Embryonic facial prominence (tissue), 1 donor: ENCODE measurements at regions not wholly inside any gene's neighbourhood (a gene's known extent, or its start where the extent isn't known, plus 50 kb on each side); places are given as distances from the start of the nearest gene placed in this dataset.
"Not testable (repeated sequence)": the region's sequence is repeated elsewhere in the genome, so short reads cannot be mapped to it uniquely, and the experiment has no call there.

ENCODE experiments used
- DNase-seq: peaks from one replicate; pipeline ENCODE4 v3.0.0-alpha.2; 2016; ENCODE audit errors: extremely low spot score

DNA sequence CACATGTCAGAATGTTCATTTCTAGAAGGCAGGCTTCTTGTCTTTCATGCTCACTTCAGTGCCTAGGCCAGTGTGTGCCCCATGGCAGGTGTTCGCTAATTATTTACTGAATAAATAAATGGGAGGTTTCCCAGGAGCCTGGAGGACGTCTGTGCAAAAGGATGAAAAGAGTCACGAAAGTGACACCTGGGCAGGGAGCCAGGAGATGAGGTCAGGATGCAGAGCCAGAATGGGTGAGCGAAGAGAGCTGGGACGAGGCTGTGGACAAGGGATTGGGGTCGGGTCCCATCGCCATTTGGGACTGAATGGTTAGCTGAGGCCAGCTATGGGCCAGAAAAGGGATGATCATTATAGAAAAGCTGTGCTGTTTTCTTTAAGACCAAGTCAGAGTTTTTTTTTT is 560.4 kb downstream of the TBC1D22A start:
- DNase-seq: no peak

DNA sequence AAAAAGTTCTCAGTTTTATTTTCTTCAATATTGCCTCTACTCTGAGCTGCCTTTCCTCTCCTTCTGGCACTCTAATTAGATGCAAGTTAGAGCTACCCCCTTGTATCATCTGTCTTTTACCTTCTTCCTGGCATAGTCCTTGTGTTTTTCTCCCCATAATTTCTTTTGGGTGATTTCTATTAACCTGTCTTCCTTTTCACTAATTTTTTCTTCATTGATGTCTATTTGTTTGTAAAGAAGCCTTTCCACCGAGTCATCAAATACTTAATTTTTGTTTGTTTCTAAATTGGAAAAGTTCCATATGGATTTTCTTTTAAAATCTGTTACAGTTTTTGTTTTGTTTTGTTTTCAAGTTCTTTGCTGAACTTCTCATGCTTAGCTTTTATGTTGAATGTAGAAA is 558.1 kb downstream of the TBC1D22A start:
- no peak for DNase-seq

DNA sequence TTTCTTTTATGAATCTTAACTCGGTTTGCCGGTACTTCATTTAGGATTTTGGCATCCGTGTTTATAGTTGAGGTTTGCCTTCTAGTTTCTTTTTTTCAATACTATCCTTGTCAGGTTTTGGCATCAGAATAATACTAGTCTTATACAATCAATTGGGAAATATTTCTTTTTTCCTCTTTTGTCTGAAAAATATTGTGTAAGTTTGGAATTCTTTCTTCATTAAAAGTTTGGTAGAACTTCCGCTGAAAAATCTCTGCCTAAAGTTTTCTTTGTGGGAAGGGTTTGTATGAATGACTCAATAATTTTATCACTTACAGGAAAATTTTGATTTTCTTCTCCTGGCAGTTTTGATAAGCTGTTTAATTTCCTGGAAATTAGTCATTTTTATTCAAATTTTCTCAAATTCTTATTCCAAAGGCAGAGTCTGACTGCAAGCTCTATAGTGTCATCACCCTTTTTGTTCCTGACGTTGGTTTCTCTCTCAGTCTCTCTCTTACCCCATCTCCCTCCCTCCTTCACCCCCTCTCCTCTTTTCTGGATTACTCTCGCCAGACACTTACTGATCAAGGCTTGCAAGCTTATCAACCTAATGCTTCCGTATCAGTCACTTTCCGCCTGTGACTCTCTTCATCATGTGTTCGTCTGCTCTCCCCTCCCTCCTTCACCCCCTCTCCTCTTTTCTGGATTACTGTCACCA is 555.7 kb downstream of the TBC1D22A start:
- DNase-seq: no peak

DNA sequence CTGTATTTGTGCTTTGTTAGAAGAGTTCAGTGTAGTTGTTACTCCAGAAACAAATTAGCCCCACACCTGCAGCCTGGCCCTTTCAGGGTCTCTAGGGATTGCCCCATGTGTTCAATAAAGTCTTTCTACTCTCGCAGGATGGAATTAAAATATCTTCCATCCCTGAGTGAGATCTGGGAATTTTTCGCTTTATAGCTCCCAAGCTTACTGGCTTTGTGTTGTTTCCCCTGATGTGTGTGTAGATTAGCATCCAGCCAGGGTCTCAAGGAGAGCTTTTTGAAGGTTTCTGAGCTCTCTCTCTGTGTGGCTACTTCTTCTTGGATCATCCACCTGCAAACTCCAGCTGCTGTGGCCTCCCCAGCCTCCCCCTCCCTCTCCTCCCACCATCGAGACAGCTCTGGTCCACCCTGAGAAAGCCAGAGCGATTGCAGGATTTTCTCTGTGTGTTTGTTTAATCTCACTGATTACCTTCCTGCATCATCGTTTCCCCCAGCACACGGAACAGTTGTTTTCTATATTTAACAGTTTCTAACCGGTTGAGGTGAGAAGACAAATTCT is 553.5 kb downstream of the TBC1D22A start:
- DNase-seq: no peak

DNA sequence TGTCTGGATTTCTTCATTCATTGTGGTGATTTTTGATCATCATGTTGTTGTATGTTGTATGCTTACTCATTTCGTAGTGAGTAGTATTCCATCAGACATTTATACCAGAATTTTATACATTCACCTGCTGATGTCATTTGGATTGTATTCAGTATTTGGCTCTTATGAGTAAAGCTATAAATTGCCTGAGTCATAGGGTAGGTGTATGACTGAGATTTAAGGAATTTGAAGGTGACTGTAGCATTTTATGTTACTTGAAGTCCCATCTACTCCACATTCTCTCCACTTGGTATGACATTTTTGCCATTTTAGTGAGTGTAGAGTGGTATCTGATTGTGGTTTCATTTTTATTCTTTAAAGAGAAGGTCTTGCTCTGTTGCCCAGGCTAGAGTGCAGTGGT is 548.2 kb downstream of the TBC1D22A start:
- DNase-seq: no peak

DNA sequence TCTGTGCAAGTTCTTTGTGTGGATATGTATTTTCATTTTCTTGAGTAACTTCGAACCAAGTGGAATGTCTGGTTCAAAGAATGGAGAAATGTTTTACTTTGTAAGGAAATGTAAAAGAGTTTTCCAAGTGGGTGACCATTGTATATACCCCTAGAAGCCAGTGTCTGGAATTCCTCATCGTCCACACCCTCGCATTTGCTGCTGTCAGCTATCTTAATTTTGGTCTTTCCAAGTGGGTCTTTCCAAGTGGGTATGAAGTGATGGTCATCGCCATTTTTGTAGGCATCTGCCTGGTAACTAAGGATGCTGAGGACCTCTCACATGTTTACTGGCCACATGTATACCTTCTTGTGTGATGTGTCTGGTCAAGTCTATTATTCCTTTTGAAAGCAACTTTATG is 547.5 kb downstream of the TBC1D22A start:
- DNase-seq: no peak

DNA sequence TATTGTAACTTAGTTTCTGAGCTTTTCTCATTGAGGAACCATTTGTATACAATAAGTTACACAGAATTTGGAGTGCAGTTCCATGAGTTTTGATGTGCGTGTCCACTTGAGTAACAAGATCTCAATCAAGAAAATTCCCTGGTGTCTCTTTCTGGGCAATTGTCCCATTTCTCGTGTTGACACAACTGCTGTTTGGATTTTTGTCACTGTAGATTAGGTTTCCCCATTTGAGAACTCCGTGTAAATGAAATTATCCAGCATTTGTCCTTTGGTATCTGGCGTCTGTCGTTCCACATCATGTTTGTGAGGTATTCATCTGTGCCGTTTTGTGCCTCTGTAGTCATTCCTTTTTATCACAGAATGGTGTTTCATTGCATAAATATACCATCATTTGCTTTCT is 547.0 kb downstream of the TBC1D22A start:
- no peak for DNase-seq

DNA sequence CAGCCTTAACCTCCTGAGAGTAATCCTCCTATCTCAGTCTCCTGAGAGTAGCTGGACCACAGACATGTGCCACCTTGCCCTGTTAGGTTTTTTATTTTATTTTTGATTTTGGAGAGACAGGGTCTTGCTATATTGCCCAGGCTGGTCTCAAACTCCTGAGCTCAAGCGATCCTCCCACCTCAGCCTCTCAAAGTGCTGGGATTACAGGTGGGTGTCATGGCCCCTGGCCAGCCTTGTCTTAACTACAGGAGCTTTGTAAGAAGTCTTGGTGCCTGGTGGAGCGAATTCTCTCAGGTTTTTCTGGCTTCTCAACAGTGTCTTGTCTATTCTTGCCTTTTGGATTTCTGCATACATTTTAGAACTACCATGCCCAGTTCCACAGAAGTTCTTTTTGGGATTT is 546.4 kb downstream of the TBC1D22A start:
- DNase-seq: no peak

DNA sequence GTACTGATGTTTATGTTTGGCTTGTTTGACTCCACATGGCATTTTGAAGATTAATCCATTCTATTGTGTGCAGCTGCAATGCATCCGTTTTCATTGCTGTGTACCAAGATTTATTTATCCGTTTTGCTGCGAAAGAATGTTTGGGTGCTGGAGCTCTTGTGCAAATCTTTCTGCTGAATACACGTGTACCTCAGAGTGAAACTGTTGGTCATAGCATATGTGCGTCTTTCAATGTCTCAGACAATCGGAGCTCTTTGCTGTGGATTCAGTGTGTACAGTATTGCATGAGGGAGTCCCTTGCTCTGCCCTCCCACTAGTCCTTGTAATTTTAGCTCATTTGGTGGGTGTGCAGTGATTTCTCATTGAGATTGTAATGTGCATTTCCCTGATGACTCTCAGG is 545.4 kb downstream of the TBC1D22A start:
- DNase-seq: no peak

DNA sequence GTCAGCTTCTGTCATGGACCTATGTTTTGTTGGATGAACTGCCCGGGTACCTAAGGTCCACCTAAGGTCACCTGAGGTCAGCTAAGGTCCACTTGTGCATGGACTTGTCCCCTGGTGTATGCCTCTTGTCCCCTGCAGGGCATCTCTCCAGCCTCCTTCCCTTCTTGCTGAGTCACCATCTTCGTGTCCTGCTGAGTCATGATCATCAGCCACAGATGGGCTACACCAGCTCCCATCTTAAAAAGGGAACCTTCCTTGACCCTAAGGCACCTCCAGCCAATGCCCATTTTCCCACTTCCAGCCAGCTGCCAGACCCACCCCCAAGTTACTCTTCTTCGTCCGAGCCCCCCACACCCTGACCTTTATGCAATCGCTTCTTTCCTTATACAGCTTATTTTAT is 544.9 kb downstream of the TBC1D22A start:
- DNase-seq: no peak

DNA sequence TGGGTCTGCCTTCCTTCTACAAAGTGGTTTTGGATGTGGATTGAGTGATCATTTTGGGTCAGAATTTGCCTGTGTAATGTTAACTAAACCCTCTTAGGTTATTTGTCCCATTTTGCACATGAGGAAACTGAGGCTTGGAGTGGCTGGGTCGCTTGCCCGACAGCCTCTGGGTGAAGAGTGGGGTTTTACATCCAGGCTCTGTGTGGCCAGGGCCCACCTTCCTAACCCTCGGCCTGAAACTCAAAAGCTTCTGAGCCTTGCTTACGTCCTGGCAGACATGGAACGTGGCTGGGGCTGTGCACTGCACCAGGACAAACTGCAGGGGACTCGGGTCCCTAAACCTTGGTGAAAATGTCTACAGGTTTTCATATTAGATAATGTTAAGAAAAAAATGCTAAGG is 542.4 kb downstream of the TBC1D22A start:
- DNase-seq: no peak

DNA sequence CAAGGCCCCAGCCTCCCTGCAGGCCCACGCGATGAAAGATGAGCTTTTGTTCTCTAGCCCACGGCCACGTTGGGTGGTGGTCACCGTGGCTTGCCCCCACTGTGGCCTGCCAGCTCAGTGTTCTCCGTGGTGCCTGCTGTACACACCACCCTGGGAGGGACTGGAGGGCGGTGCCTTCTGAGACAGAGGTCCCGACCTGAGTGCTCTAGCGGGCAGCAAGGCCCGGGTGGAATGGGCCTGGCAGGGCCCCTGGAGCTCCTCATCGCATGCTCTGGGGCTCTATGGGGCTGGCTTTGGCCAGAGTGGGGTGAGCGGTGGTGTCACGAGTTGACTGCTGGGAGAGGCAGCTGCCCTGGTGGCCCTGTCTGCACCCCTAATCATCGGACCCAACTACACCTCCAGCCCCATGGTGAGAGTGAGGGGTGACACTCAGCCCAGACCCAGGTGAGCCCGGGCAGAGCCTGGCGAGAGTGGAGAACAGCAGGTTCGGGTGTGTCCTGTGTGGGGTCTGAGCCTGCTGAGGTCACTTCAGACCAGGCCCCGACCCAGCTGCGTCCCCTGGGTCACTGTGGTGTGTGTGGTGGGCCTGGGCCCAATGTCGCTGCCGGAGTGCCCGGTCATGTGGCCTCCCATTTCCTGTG is 541.9 kb downstream of the TBC1D22A start:
- DNase-seq: no peak

DNA sequence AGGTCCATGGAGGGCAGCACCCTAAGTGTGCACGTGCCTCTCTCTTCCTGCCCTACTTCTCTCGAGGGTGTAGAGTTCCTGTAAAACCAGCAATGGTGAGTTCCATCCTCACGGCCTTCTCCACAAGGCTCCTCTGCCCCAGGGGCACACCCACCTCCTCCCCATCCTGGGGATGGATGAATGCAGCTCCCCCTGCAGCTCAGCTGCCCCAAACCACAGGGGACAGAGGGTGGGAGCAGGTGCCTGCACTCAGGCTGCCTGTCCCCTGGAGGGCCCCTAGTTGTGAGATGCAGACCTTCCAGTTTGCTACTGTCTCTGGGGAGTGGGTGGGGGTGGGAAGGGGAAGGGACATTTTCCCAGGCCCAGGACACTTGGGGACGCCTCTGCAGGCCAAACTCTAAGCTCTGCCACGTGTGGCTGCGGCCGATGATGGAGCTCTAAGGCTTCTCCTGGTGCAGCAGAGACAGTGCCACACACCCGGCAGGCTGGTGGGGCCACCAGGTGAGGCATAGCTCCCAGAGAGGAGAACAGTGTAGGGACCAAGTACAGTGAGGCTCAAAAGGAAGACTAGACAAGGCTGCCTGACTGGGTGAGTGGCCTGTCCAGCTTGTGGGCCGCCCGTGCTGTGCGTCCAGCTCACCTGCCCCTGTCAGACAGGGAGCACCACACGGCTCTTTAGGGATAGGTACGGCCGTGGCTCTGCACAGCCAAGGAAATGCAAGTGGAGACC is 540.9 kb downstream of the TBC1D22A start:
- DNase-seq: no peak

DNA sequence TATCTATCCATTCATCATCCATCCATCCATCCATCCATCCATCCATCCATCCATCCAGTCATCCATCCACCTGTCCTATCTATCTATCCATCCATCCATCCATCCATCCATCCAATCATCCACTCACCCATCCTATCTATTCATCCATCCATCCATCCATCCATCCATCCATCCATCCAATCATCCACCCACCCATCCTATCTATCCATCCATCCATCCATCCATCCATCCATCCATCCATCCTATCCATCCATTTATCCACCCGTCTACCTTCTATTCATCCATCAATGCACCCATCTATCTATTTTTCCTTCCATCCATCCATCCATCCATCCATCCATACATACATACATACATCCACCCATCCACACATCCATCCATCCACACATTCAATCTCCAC is 540.1 kb downstream of the TBC1D22A start:
- not testable (repeated sequence) for DNase-seq

DNA sequence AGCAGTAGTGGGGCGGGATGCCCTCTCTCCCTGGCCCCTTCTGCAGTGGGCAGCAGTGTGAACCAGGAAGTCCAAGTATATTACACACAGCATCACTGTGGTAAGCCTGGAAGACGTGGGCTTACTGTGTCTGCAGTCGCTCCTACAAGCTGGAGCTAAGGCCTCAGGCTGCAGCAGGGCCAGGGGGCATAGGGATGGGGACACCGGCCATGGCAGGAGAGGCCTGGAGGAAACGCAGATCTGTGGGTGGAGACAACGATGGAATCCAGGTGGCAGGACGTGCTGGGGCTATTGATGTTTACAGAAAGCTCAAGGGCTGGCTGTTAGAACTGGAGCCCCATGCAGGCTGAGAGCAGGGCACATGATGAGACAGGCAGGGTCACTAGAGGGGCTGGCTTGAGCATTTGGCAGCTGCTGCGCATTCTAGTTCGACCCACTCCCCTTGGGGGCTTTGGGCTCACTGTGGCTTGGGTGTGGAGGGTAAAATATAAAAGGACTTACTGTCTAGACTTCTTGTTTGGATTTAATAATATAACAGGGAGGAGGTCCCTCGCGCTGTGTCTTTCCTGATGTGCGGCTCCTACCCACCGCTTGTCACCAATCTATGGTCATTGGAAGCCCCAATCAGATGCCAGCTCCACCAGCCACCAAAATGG is 539.5 kb downstream of the TBC1D22A start:
- no peak for DNase-seq

DNA sequence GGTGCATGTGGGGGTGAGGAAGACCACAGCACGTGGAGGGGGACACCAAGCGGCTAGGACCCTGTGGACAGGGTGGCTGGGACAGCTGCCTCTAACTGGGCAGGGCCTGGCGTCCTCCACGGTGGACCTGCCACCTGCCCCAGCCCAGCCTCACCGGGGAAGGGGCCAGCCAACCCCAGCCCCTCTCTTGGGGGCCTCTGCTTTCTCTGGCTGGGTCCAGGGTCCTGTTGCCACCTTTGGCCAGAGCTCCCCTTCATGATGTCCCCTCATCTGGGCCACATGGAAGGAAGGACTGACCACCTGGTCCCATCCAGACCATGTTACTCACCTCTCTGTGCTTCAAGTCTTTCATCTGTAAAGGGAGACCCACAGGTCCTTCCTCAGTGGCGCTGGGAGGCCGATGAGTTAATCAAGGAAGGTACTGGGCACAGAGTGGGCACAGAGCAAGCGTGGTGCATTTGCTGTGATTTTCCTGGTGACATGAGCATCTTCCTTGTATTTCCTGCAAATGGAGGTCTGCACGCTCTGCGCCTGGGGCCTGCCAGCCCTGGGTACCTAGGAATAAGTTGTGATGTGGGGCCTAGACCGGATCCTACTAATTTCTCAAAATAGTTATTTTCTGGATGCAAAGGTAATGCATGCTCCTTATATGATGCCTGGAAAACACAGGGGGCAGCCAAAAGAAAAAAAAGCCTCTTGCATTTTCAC is 538.4 kb downstream of the TBC1D22A start:
- no peak for DNase-seq

DNA sequence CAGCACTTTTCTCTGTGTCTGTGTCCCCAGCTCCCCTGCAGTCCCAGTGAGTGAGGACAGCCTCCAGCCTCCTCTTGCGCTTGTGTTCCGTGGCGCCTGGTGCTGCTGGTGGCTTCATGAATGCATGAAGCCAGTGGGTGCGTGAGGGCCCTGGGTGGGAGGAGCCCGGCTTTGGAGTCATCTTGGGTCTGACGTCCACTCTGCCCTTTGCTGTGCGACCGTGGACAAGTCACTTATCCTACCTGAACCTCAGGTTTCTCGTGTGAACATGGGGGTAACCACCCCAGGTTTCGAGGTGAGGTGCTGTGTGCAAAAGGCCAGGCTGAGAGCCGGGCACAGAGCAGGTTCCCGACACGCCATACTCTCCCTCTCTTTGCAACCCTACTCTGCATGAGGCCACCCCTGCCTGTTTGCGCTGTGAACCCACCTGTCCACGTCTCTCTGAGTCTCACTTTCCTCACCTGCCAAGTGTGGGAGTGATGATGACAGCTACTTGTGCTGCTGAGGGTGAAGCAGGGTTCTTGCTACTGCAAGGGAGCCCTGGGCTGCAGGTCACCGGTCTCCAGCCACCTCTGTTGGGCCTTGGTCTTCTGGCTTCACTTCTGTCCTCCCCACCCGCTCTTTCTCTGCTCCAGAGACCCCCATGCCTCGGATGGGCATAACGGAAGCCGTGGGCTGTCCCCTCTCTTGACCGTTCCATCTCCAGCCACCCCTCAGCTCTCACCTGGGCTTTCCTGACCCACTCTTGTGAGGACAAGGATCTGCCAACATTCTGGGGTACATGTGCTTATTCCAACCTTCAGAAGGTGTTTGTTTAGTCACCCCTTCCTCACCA is 537.6 kb downstream of the TBC1D22A start:
- DNase-seq: no peak

DNA sequence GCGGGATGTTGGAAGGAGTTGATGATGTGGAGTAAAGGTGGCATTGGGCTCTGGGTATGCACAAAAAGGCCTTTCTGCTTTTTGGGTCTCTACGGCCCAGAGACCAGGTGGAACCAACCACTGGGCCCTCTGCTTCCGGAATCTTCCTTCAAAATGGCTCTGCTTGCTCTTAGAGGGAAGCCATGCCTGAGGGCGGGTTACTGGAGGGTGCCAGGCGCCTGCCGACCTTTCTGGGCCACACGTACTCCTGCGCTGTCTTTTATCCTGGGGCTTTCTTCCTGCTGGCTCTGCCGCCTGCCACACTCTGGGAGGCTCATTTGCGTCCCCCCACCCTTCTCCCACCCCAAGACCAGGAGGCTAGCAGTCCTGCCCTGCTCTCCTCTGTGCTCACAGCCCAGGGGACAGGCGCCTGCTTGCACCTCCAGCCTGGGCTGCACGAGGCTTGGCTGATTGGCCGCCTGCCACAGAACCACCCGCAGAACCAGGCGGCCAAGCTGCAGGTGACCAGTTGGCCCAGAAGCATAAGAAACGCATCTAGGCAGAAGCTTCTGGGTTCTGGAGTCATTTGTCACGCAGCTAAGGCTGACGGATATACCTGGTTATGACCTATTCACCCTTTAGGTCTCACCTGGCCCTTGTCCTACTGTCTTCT is 536.9 kb downstream of the TBC1D22A start:
- no peak for DNase-seq

DNA sequence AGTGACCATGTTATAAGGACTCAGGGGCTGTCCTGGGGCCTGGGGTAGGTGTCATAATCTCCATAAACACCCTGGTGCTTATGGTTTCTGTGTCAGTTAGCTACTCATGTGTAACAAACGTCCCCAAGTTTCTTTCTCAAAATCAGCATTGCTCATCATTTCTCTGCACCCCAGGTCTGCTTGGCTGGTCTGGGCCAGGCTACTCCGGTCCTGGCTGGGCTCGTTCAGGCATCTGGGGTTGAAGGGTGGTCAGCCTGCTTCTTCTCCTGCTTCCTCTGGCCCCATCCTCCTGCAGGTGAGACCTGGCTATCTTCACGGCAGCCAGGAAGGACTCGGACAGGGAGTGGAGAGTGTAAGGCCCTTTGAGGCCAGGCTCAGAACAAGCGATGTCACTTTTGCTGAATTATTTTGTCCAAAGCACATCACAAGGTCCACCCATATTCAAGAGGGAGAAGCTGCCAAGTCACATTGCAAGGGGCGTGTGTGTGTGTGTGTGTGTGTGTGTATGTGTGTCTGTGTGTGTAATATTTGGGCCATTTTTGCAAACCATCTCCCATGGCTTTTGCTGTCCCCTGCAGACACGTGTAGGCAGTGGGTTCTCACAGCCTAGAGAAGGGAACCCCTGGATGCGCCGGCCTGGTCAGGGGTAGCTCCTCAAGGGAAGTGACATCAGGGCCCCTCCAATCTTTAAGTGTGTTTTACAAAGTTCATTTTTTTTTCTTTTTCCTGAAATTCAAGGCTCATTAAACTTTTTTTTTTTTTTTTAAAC is 535.8 kb downstream of the TBC1D22A start:
- no peak for DNase-seq
